ENCODE measurements at regions not wholly inside any gene's neighbourhood (a gene's known extent, or its start where the extent isn't known, plus 50 kb on each side); places are given as distances from the start of the nearest gene placed in this dataset.

GRCh38 chr2:173659509-173659908, 304.8 kb downstream of the CDCA7 start:
- Mint-ChIP-seq H3K4me1 (ENCODE audit: low read depth) (no peaks in the 10 kb centered on the region), H3K27ac (no peak overlapping the region), H3K9me3 (no peaks in the 10 kb centered on the region), H3K4me3 (no peak overlapping the region), H3K27me3 (ENCODE audit: low read depth) (peaks cover 10% of the 10 kb centered on the region), H3K36me3 (ENCODE audit: low read depth) (no peaks in the 10 kb centered on the region)
- DNase-seq: no peak
- CTCF ChIA-PET: no interaction called here
- intact Hi-C loops (cut with micrococcal nuclease): no loop called here

- Mint-ChIP-seq H3K4me3 (no peak overlapping the region), H3K27me3 (ENCODE audit: low read depth) (peaks cover 10% of the 10 kb centered on the region), H3K4me1 (ENCODE audit: low read depth) (no peaks in the 10 kb centered on the region), H3K36me3 (ENCODE audit: low read depth) (no peaks in the 10 kb centered on the region), H3K9me3 (no peaks in the 10 kb centered on the region), H3K27ac (no peak overlapping the region)
- intact Hi-C loops (cut with micrococcal nuclease): no loop called here
- CTCF ChIA-PET: interaction anchor here (0.6 kb wide), 1 partner anchor 101 kb away, joined by 3 read pairs; no protein-coding TSS in a partner anchor
- no peak for DNase-seq
Observed at GRCh38 chr2:173661586-173661985, 303.6 kb downstream of the SP3 start.

- no peak for DNase-seq
- Mint-ChIP-seq H3K9me3 (no peaks in the 10 kb centered on the region), H3K36me3 (ENCODE audit: low read depth) (no peaks in the 10 kb centered on the region), H3K27ac (no peak overlapping the region), H3K4me3 (no peak overlapping the region), H3K4me1 (ENCODE audit: low read depth) (no peaks in the 10 kb centered on the region), H3K27me3 (ENCODE audit: low read depth) (peaks cover 11% of the 10 kb centered on the region)
- intact Hi-C loops (cut with micrococcal nuclease): no loop called here
- CTCF ChIA-PET: no interaction called here
Observed at GRCh38 chr2:173663353-173663752, 301.8 kb downstream of the SP3 start.

GRCh38 chr2:173663835-173664512, 301.2 kb downstream of the SP3 start:
- Mint-ChIP-seq H3K4me3 (no peak overlapping the region), H3K36me3 (ENCODE audit: low read depth) (no peaks in the 10 kb centered on the region), H3K9me3 (no peaks in the 10 kb centered on the region), H3K27ac (no peak overlapping the region), H3K27me3 (ENCODE audit: low read depth) (peaks cover 12% of the 10 kb centered on the region), H3K4me1 (ENCODE audit: low read depth) (no peaks in the 10 kb centered on the region)
- CTCF ChIA-PET: no interaction called here
- DNase-seq: no peak
- intact Hi-C loops (cut with micrococcal nuclease): no loop called here

GRCh38 chr2:173664513-173664910, 300.7 kb downstream of the SP3 start:
- Mint-ChIP-seq H3K4me1 (ENCODE audit: low read depth) (no peaks in the 10 kb centered on the region), H3K27me3 (ENCODE audit: low read depth) (peaks cover 12% of the 10 kb centered on the region), H3K9me3 (no peaks in the 10 kb centered on the region), H3K36me3 (ENCODE audit: low read depth) (no peaks in the 10 kb centered on the region), H3K4me3 (no peak overlapping the region), H3K27ac (no peak overlapping the region)
- CTCF ChIA-PET: no interaction called here
- no peak for DNase-seq
- intact Hi-C loops (cut with micrococcal nuclease): no loop called here

GRCh38 chr2:173666171-173666888, 298.8 kb downstream of the SP3 start:
- H3K4me3 Mint-ChIP-seq: no peak overlapping the region
- H3K4me1 Mint-ChIP-seq (ENCODE audit: low read depth): no peaks in the 10 kb centered on the region
- H3K27me3 Mint-ChIP-seq (ENCODE audit: low read depth): peaks cover 4% of the 10 kb centered on the region
- intact Hi-C loops (cut with micrococcal nuclease): no loop called here
- no peak for DNase-seq
- no peaks in the 10 kb centered on the region for H3K36me3 Mint-ChIP-seq (ENCODE audit: low read depth)
- H3K27ac Mint-ChIP-seq: no peak overlapping the region
- no peaks in the 10 kb centered on the region for H3K9me3 Mint-ChIP-seq
- CTCF ChIA-PET: no interaction called here

- H3K4me1 Mint-ChIP-seq (ENCODE audit: low read depth): no peaks in the 10 kb centered on the region
Observed at GRCh38 chr2:173667014-173667413, 298.2 kb downstream of the SP3 start.

GRCh38 chr2:173667415-173667814, 297.8 kb downstream of the SP3 start:
- Mint-ChIP-seq H3K36me3 (ENCODE audit: low read depth) (no peaks in the 10 kb centered on the region), H3K9me3 (no peaks in the 10 kb centered on the region), H3K4me1 (ENCODE audit: low read depth) (no peaks in the 10 kb centered on the region), H3K27ac (no peak overlapping the region), H3K4me3 (no peak overlapping the region), H3K27me3 (ENCODE audit: low read depth) (peaks cover 6% of the 10 kb centered on the region)
- intact Hi-C loops (cut with micrococcal nuclease): no loop called here
- CTCF ChIA-PET: no interaction called here
- DNase-seq: peak; percentile 6

More at GRCh38 chr2:173667014-173667413, 298.2 kb downstream of the SP3 start:
- H3K9me3 Mint-ChIP-seq: no peaks in the 10 kb centered on the region
- CTCF ChIA-PET: no interaction called here
- intact Hi-C loops (cut with micrococcal nuclease): no loop called here
- no peak for DNase-seq
- no peak overlapping the region for H3K27ac Mint-ChIP-seq
- H3K4me3 Mint-ChIP-seq: no peak overlapping the region
- H3K36me3 Mint-ChIP-seq (ENCODE audit: low read depth): no peaks in the 10 kb centered on the region
- peaks cover 6% of the 10 kb centered on the region for H3K27me3 Mint-ChIP-seq (ENCODE audit: low read depth)

GRCh38 chr2:173669271-173669853, 295.8 kb downstream of the SP3 start:
- H3K9me3 Mint-ChIP-seq: no peaks in the 10 kb centered on the region
- H3K4me3 Mint-ChIP-seq: no peak overlapping the region
- H3K4me1 Mint-ChIP-seq (ENCODE audit: low read depth): no peaks in the 10 kb centered on the region
- no peak for DNase-seq
- intact Hi-C loops (cut with micrococcal nuclease): no loop called here
- H3K27me3 Mint-ChIP-seq (ENCODE audit: low read depth): peaks cover 6% of the 10 kb centered on the region
- H3K27ac Mint-ChIP-seq: no peak overlapping the region
- no peaks in the 10 kb centered on the region for H3K36me3 Mint-ChIP-seq (ENCODE audit: low read depth)
- CTCF ChIA-PET: no interaction called here

- intact Hi-C loops (cut with micrococcal nuclease): no loop called here
- Mint-ChIP-seq H3K27me3 (ENCODE audit: low read depth) (peaks cover 8% of the 10 kb centered on the region), H3K9me3 (no peaks in the 10 kb centered on the region), H3K36me3 (ENCODE audit: low read depth) (no peaks in the 10 kb centered on the region), H3K4me3 (no peak overlapping the region), H3K27ac (no peak overlapping the region), H3K4me1 (ENCODE audit: low read depth) (no peaks in the 10 kb centered on the region)
- CTCF ChIA-PET: no interaction called here
- DNase-seq: no peak
Observed at GRCh38 chr2:173669888-173670287, 295.3 kb downstream of the SP3 start.

- Mint-ChIP-seq H3K27me3 (ENCODE audit: low read depth) (peaks cover 20% of the 10 kb centered on the region), H3K9me3 (no peaks in the 10 kb centered on the region), H3K27ac (no peak overlapping the region), H3K4me3 (no peak overlapping the region), H3K36me3 (ENCODE audit: low read depth) (no peaks in the 10 kb centered on the region), H3K4me1 (ENCODE audit: low read depth) (no peaks in the 10 kb centered on the region)
- no peak for DNase-seq
- intact Hi-C loops (cut with micrococcal nuclease): no loop called here
- CTCF ChIA-PET: no interaction called here
Observed at GRCh38 chr2:173672573-173673340, 292.4 kb downstream of the SP3 start.

- CTCF ChIA-PET: no interaction called here
- no peak overlapping the region for H3K4me3 Mint-ChIP-seq
- intact Hi-C loops (cut with micrococcal nuclease): no loop called here
- H3K27ac Mint-ChIP-seq: no peak overlapping the region
- H3K9me3 Mint-ChIP-seq: no peaks in the 10 kb centered on the region
- no peaks in the 10 kb centered on the region for H3K4me1 Mint-ChIP-seq (ENCODE audit: low read depth)
- peaks cover 21% of the 10 kb centered on the region for H3K27me3 Mint-ChIP-seq (ENCODE audit: low read depth)
- no peak for DNase-seq
- no peaks in the 10 kb centered on the region for H3K36me3 Mint-ChIP-seq (ENCODE audit: low read depth)
Observed at GRCh38 chr2:173673640-173674039, 291.5 kb downstream of the SP3 start.
